Dermis microvascular lymphatic vessel endothelial cell (primary cell): ENCODE measurements at regions not wholly inside any gene's neighbourhood (a gene's known extent, or its start where the extent isn't known, plus 50 kb on each side); places are given as distances from the start of the nearest gene placed in this dataset.
A peak's percentile ranks its signal among the peaks of the same experiment; 100 is the strongest.

Experiments
- DNase-seq, 2 donors: peaks; one replicate each; pipeline versions ENCODE4 v3.0.0 to v3.0.0-alpha.2; 2010; ENCODE audit warnings: low read depth in 2 of 2

- no peak for DNase-seq
These were observed 381.3 kb downstream of the PDCD6IP start for GRCh38 chr3:34179716-34180115.

- DNase-seq: no peak
These were observed 382.1 kb downstream of the PDCD6IP start for GRCh38 chr3:34180532-34180931.

GRCh38 chr3:34183114-34183513, 384.7 kb downstream of the PDCD6IP start:
- peak in 1 of 2 donors; percentile 70 for DNase-seq

GRCh38 chr3:34183611-34184340, 385.3 kb downstream of the PDCD6IP start:
- DNase-seq: no peak

- no peak for DNase-seq
These were observed 386.9 kb downstream of the PDCD6IP start for GRCh38 chr3:34185301-34185700.

- DNase-seq: no peak
These were observed 390.7 kb downstream of the PDCD6IP start for GRCh38 chr3:34189133-34189532.

GRCh38 chr3:34196914-34197313, 398.5 kb downstream of the PDCD6IP start:
- DNase-seq: no peak

- no peak for DNase-seq
These were observed 399.9 kb downstream of the PDCD6IP start for GRCh38 chr3:34198309-34198708.

- no peak for DNase-seq
These were observed 402.1 kb downstream of the PDCD6IP start for GRCh38 chr3:34200576-34200975.

GRCh38 chr3:34202975-34203374, 404.5 kb downstream of the PDCD6IP start:
- no peak for DNase-seq

GRCh38 chr3:34203386-34203785, 405.0 kb downstream of the PDCD6IP start:
- DNase-seq: no peak

- peak in 1 of 2 donors; percentile 80 for DNase-seq
These were observed 408.6 kb downstream of the PDCD6IP start for GRCh38 chr3:34207002-34207401.

GRCh38 chr3:34207806-34208205, 409.4 kb downstream of the PDCD6IP start:
- DNase-seq: peak; percentile 56 to 76

- peak; percentile 10 to 84 for DNase-seq
These were observed 413.7 kb downstream of the PDCD6IP start for GRCh38 chr3:34212175-34212574.

- peak in 1 of 2 donors; percentile 29 for DNase-seq
These were observed 414.2 kb downstream of the PDCD6IP start for GRCh38 chr3:34212656-34213055.

GRCh38 chr3:34213478-34213877, 415.0 kb downstream of the PDCD6IP start:
- no peak for DNase-seq

- DNase-seq: no peak
These were observed 418.4 kb downstream of the PDCD6IP start for GRCh38 chr3:34216711-34217335.

- no peak for DNase-seq
These were observed 420.4 kb downstream of the PDCD6IP start for GRCh38 chr3:34218706-34219385.

GRCh38 chr3:34219556-34219955, 421.1 kb downstream of the PDCD6IP start:
- DNase-seq: peak in 1 of 2 donors; percentile 24

- DNase-seq: no peak
These were observed 427.5 kb downstream of the PDCD6IP start for GRCh38 chr3:34225821-34226366.

GRCh38 chr3:34229876-34230275, 431.4 kb downstream of the PDCD6IP start:
- no peak for DNase-seq

- DNase-seq: no peak
These were observed 436.7 kb downstream of the PDCD6IP start for GRCh38 chr3:34235096-34235495.
